Thoracic aorta (tissue), 2 donors: ENCODE measurements at regions not wholly inside any gene's neighbourhood (a gene's known extent, or its start where the extent isn't known, plus 50 kb on each side); places are given as distances from the start of the nearest gene placed in this dataset.

Experiments used
- ATAC-seq: fragments of 150-250 bp; one replicate; pipeline ENCODE4 v1.8.0; 2017; ENCODE audit warnings: low read depth; ENCODE audit not compliant: insufficient number of reproducible peaks, low FRiP score
- DNase-seq: peaks from one replicate; pipeline ENCODE4 v3.0.0-alpha.2; 2020; ENCODE audit warnings: low spot score
- H3K27ac ChIP-seq, 2 donors: fragments of 200-600 bp; sonication (generic); 1 replicate in 1 of 2; 2 replicates in 1 of 2; pipeline ENCODE4 v1.5.1; 2016; ENCODE audit warnings: mild to moderate bottlenecking in 2 of 2, moderate library complexity in 2 of 2
- H3K27me3 ChIP-seq: fragments of 200-600 bp; sonication (generic); replicated peaks from 2 replicates; pipeline ENCODE4 v1.6.0; 2016; ENCODE audit warnings: mild to moderate bottlenecking; ENCODE audit not compliant: insufficient read depth
- H3K36me3 ChIP-seq: fragments of 200-600 bp; sonication (generic); one replicate; pipeline ENCODE4 v1.5.1; 2016
- H3K4me1 ChIP-seq, 2 donors: fragments of 200-600 bp; sonication (generic); 1 replicate in 1 of 2; 2 replicates in 1 of 2; pipeline versions ENCODE4 v1.5.1 to v1.6.0; 2016; ENCODE audit warnings: low read depth in 2 of 2, mild to moderate bottlenecking in 1 of 2; ENCODE audit not compliant: control insufficient read depth in 1 of 2
- H3K4me3 ChIP-seq: fragments of 200-600 bp; sonication (generic); 2 replicates; pipeline ENCODE4 v1.5.1; 2016; ENCODE audit warnings: mild to moderate bottlenecking
- H3K9me3 ChIP-seq: fragments of 200-600 bp; sonication (generic); 2 replicates; pipeline ENCODE4 v1.5.1; 2016
- TF ChIP-seq, protein P1 (sequence below): fragments of 200-600 bp; sonication (generic); IDR thresholded peaks from one replicate; pipeline ENCODE4 v1.5.1; 2019; ENCODE audit warnings: antibody characterized with exemption

DNA sequence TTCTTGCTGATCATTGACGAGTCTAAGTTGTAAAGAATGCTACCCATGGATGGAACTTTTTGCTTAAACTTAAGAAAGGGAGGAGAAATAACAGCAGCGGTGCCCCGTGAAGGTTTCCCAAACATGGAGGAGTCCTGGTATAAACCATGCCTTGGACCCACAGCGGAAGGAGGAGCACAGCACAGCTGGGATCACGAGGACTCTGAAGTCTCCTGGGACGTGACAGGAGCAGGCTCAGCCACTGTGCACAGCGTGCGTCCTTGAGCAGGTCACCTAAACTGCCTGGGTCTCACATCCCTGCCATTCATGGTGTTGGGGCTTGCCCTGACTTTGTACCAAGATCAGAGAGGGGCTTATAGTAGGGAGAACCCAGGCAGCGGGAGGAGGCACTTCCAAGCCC, 56.1 kb upstream of the UNC93A start:
- ATAC-seq = no peak
- no peak for DNase-seq
- no peaks in the 10 kb centered on the region for H3K27me3 ChIP-seq

DNA sequence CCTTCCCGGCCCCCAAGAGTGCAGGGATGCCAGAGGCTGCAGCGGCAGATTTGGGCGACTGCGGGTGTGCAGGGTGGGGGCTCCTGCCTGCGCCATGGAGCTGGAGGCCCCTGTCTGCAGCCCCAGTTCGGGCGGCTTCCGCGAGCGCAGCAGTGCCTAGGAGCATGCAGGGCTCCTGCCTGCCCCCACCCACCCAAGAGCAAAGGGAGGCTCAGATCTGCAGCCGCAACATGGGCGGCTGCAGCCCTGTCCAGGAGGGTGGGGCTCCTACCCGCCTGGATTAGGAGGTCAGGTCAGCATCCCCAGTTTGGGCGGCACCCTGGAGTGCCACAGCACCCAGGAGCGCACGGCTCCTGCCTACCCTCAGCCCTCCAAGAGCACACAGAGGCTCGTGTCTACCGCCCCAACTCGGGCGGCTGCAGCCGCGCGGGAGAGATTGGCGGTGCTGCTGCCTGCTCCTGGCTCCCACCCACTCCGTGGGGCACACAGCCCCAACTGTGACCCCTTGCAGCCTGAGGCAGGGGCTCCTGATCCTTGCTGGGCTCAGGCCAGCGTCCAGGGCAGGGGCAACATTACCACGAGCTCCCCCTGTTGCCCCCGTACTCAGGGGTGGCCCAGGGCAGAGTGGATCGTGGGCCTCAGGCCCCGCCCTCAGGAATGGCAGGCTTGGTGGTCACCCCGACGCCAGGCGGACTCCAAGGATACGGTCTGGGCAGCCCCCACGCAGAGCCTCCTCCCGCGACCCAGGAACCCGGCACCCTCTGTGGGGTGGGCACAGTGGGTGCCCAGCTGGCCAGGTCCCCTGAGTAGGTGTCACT, 55.5 kb upstream of the UNC93A start:
- TF ChIP-seq, protein P1, sequence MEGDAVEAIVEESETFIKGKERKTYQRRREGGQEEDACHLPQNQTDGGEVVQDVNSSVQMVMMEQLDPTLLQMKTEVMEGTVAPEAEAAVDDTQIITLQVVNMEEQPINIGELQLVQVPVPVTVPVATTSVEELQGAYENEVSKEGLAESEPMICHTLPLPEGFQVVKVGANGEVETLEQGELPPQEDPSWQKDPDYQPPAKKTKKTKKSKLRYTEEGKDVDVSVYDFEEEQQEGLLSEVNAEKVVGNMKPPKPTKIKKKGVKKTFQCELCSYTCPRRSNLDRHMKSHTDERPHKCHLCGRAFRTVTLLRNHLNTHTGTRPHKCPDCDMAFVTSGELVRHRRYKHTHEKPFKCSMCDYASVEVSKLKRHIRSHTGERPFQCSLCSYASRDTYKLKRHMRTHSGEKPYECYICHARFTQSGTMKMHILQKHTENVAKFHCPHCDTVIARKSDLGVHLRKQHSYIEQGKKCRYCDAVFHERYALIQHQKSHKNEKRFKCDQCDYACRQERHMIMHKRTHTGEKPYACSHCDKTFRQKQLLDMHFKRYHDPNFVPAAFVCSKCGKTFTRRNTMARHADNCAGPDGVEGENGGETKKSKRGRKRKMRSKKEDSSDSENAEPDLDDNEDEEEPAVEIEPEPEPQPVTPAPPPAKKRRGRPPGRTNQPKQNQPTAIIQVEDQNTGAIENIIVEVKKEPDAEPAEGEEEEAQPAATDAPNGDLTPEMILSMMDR = no peak
- DNase-seq (no peak), ATAC-seq (no peak)
- Histone ChIP-seq H3K4me3 (no peak overlapping the region), H3K4me1 (no peaks in the 10 kb centered on the region), H3K27me3 (no peaks in the 10 kb centered on the region), H3K27ac (no peak overlapping the region), H3K36me3 (no peaks in the 10 kb centered on the region), H3K9me3 (no peaks in the 10 kb centered on the region)

More for the DNA sequence above, 56.1 kb upstream of the UNC93A start:
- TF ChIP-seq, protein P1 = no peak
- no peaks in the 10 kb centered on the region for H3K4me1 ChIP-seq
- H3K4me3 ChIP-seq = no peak overlapping the region
- no peaks in the 10 kb centered on the region for H3K9me3 ChIP-seq
- no peaks in the 10 kb centered on the region for H3K36me3 ChIP-seq
- no peak overlapping the region for H3K27ac ChIP-seq

DNA sequence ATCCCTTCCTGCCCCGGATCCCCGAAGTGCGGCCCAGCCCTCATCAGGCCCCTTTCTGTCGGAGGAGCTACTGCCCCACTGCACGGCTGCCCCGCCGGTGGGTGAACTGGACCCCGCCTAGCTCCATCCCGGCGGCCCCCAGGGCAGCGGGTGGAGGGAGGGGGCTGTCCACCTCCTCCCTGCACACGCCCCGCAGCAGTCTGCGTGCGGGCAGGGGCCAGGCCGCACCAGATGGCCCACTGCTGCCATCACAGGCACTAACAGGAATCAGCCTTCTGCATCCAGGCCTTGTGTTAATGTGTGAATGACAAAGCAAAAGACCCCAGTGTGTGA, 54.9 kb upstream of the UNC93A start:
- Histone ChIP-seq H3K36me3 (no peaks in the 10 kb centered on the region), H3K4me3 (no peak overlapping the region), H3K4me1 (no peaks in the 10 kb centered on the region), H3K27me3 (no peaks in the 10 kb centered on the region), H3K9me3 (no peaks in the 10 kb centered on the region), H3K27ac (no peak overlapping the region)
- TF ChIP-seq, protein P1 = no peak
- no peak for ATAC-seq
- DNase-seq = no peak

DNA sequence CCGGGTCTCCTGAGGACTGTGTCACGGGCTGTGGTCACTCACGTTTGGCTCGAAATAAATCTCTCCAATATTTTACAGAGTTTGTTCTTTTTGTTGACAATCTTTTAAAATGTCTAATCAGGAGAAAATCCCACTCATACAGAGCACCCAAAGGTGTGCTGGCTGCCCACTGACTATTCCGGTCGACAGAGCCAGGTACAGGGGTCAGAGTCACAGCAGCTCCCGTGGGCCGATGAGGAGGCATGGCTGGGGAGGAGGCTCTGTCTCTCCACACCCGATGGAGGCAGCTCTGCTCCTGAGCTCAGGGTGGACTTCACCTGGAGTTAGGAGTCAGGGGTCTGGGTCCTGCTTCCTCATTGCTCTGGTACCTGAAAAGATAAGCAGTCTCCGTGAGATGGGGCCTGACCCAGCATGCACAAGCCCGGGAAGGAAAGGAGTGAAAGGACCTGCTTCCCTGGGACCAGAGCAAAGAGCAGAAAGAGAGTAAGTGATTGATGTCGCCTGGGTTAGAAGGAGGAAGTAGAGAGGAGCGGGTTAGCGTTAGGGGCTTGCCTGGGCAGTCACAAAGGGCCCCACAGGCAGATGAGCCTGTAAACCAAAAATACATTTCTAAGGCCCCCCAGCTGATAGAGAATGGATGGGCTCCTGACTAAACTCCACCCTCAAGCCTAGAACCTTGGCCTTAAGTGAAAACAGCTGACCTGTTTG, 53.5 kb upstream of the UNC93A start:
- H3K27ac ChIP-seq = no peak overlapping the region
- TF ChIP-seq, protein P1 = no peak
- no peaks in the 10 kb centered on the region for H3K27me3 ChIP-seq
- no peak for ATAC-seq
- H3K36me3 ChIP-seq = no peaks in the 10 kb centered on the region
- no peaks in the 10 kb centered on the region for H3K4me1 ChIP-seq
- no peak for DNase-seq
- no peak overlapping the region for H3K4me3 ChIP-seq
- H3K9me3 ChIP-seq = no peaks in the 10 kb centered on the region

DNA sequence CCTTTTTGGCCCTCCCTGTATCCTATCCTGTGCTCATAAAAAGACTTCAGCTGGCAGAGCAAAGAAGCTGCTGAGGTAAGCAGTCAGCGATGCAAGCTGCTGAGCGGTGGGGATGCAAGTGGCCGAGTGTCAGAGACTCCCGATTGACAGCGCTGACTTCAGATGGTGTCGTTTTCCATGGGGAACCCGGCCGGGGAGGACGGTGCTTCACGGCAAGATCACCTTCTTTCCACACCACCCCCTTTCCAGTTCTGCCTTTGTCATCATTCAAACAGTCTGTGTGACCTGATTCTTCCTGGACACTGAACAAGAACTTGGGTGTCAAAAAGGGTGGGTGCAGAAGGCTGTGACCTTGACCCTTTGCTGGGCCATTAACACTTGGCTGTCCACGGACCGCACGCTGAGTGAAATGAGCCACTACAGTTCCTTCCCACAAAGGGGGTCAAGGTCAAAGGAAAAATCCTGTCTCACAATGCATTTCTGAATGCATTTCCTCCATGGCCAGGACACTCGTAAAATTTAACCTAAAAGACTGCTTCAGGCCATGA, 52.9 kb upstream of the UNC93A start:
- Histone ChIP-seq H3K36me3 (no peaks in the 10 kb centered on the region), H3K27me3 (no peaks in the 10 kb centered on the region), H3K27ac (no peak overlapping the region), H3K4me3 (no peak overlapping the region), H3K9me3 (no peaks in the 10 kb centered on the region), H3K4me1 (no peaks in the 10 kb centered on the region)
- TF ChIP-seq, protein P1 = no peak
- no peak for ATAC-seq
- DNase-seq = no peak
